ENCODE measurements at regions not wholly inside any gene's neighbourhood (a gene's known extent, or its start where the extent isn't known, plus 50 kb on each side); places are given as distances from the start of the nearest gene placed in this dataset.

DNA sequence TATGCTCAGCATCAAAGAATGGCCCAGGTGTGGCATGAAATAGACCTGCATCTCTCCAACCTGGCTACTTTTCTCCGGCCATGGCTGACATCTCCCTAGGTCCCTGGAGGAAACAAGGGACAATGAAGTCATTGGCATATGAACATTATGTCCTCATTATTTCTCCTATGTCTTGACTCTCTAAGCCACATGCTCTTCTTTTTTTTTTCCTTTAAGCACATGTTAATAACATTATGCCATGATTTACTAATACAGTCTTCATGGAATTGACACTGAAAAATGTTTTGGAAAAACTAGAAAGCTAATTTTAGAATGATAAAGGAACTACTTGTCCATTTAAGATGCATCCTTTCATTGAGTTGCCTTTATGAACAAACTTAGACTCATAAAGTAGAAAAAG, 628.9 kb downstream of the TNS3 start:
- no peaks in the 10 kb centered on the region for H3K36me3 Mint-ChIP-seq (ENCODE audit: low read depth)
- H3K27ac Mint-ChIP-seq = no peak overlapping the region
- H3K27me3 Mint-ChIP-seq (ENCODE audit: insufficient read depth) = peaks cover 17% of the 10 kb centered on the region
- H3K4me1 Mint-ChIP-seq (ENCODE audit: low read depth) = no peaks in the 10 kb centered on the region
- no peaks in the 10 kb centered on the region for H3K9me3 Mint-ChIP-seq
- TF ChIP-seq, protein P1, sequence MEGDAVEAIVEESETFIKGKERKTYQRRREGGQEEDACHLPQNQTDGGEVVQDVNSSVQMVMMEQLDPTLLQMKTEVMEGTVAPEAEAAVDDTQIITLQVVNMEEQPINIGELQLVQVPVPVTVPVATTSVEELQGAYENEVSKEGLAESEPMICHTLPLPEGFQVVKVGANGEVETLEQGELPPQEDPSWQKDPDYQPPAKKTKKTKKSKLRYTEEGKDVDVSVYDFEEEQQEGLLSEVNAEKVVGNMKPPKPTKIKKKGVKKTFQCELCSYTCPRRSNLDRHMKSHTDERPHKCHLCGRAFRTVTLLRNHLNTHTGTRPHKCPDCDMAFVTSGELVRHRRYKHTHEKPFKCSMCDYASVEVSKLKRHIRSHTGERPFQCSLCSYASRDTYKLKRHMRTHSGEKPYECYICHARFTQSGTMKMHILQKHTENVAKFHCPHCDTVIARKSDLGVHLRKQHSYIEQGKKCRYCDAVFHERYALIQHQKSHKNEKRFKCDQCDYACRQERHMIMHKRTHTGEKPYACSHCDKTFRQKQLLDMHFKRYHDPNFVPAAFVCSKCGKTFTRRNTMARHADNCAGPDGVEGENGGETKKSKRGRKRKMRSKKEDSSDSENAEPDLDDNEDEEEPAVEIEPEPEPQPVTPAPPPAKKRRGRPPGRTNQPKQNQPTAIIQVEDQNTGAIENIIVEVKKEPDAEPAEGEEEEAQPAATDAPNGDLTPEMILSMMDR (IDR thresholded peaks at IDR 0.05) = no peak
- no peak for DNase-seq
- no peak overlapping the region for H3K4me3 Mint-ChIP-seq

DNA sequence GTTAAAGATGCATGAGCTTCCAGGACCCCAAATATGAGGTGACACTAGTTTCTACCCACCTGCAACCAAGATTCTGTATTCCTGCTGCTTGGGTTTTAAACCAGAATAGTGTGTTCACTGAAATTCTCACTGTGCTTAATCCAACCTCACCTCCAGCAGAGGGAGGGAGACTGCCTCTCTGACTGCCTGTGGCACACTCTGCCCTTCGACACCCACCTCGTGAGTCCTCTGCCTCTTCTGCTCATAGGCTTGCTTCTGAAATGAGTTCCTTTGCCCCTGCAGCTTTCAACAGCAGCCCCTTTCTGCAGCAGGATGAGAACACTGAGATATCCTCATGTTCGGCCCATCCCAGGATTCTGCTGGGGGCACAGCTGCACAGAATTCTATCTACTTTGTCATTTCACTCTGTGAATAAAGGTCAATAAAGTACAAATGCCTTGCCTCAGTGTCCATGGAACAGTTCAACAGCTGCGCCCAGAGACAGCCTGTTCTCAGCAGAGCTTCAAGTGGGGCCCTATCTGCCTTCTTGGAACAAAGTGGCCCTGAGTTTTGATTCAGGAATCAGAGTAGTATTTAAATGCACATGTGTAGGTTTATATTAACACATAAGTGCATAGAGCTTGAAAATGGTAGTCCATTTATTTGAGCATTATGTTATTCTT, 632.5 kb downstream of the TNS3 start:
- no peak overlapping the region for H3K27ac Mint-ChIP-seq
- H3K9me3 Mint-ChIP-seq = no peaks in the 10 kb centered on the region
- no peak overlapping the region for H3K4me3 Mint-ChIP-seq
- TF ChIP-seq, protein P1 (IDR thresholded peaks at IDR 0.05) = no peak
- no peaks in the 10 kb centered on the region for H3K4me1 Mint-ChIP-seq (ENCODE audit: low read depth)
- H3K36me3 Mint-ChIP-seq (ENCODE audit: low read depth) = no peaks in the 10 kb centered on the region
- no peak for DNase-seq
- H3K27me3 Mint-ChIP-seq (ENCODE audit: insufficient read depth) = peaks cover 16% of the 10 kb centered on the region

DNA sequence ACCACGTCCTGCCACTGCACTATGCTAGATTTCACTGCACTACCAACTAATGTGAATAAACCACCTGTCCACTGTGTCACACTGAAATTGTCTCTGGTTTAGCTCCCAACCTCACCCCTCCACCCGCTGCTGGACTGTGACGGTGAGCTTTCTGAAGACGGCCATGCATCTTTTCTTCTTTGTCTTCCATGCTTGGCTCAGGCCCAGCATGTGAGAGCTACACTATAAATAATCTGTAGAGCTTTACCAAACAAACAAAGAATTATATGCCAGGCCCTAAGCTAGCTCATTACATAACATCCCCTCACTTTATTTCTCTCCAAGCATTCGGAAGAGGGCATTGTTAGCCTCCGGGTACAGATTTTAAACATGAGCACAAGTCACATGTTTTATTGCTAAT, 633.2 kb downstream of the TNS3 start:
- H3K9me3 Mint-ChIP-seq = no peaks in the 10 kb centered on the region
- H3K27ac Mint-ChIP-seq = no peak overlapping the region

DNA sequence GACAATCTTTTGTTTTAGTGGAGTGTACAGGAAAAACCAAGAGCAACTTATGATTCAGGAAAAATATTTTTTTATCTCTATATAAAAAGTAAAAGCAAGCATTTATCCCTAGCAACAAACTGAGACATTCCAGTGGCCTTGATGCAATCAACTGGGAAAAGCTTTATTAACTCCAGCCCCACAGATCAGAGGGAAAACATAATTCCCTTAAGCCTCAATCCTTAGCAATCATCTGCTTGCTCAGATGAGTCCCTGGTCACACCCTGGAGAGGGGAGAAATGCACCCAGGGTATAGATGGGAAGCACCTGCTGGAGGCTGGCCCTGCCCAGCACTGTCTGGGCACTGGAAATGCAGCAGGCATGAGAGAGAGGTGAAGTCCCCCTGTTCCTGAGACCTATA, 636.6 kb downstream of the TNS3 start:
- Mint-ChIP-seq H3K9me3 (no peaks in the 10 kb centered on the region), H3K27me3 (ENCODE audit: insufficient read depth) (peaks cover 5% of the 10 kb centered on the region), H3K36me3 (ENCODE audit: low read depth) (no peaks in the 10 kb centered on the region), H3K4me3 (no peak overlapping the region), H3K4me1 (ENCODE audit: low read depth) (no peaks in the 10 kb centered on the region), H3K27ac (no peak overlapping the region)
- no peak for DNase-seq
- TF ChIP-seq, protein P1 (IDR thresholded peaks at IDR 0.05) = no peak

More for the DNA sequence above, 633.2 kb downstream of the TNS3 start:
- Mint-ChIP-seq H3K36me3 (ENCODE audit: low read depth) (no peaks in the 10 kb centered on the region), H3K4me1 (ENCODE audit: low read depth) (no peaks in the 10 kb centered on the region), H3K27me3 (ENCODE audit: insufficient read depth) (peaks cover 16% of the 10 kb centered on the region), H3K4me3 (no peak overlapping the region)
- TF ChIP-seq, protein P1 (IDR thresholded peaks at IDR 0.05) = no peak
- DNase-seq = no peak

DNA sequence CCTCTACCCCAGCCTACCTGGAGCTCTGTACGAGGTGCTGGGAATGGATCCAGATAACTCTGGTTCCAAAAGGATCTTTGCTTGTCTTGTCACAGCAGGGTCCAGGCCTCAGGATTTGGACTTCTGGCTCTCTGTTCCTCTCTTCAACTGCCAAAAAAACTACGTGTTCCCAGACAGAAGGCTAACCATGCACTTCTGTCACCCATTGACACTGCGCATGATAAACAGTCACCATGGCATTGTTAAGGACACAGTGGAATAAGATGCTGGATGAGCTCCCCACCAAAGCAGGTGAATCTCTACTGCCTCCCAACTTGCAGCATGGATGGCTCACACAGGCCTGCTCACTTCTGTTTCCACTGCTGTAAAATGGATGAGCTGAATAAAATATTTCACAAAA, 637.9 kb downstream of the TNS3 start:
- peaks cover 5% of the 10 kb centered on the region for H3K27me3 Mint-ChIP-seq (ENCODE audit: insufficient read depth)
- H3K4me1 Mint-ChIP-seq (ENCODE audit: low read depth) = no peaks in the 10 kb centered on the region
- no peaks in the 10 kb centered on the region for H3K36me3 Mint-ChIP-seq (ENCODE audit: low read depth)
- no peak overlapping the region for H3K27ac Mint-ChIP-seq
- DNase-seq = no peak
- no peak overlapping the region for H3K4me3 Mint-ChIP-seq
- H3K9me3 Mint-ChIP-seq = no peaks in the 10 kb centered on the region
- TF ChIP-seq, protein P1 (IDR thresholded peaks at IDR 0.05) = no peak
